ENCODE measurements at regions not wholly inside any gene's neighbourhood (a gene's known extent, or its start where the extent isn't known, plus 50 kb on each side); places are given as distances from the start of the nearest gene placed in this dataset.
A peak's percentile ranks its signal among the peaks of the same experiment; 100 is the strongest.
"Not testable (repeated sequence)": the region's sequence is repeated elsewhere in the genome, so short reads cannot be mapped to it uniquely, and the experiment has no call there.

DNA sequence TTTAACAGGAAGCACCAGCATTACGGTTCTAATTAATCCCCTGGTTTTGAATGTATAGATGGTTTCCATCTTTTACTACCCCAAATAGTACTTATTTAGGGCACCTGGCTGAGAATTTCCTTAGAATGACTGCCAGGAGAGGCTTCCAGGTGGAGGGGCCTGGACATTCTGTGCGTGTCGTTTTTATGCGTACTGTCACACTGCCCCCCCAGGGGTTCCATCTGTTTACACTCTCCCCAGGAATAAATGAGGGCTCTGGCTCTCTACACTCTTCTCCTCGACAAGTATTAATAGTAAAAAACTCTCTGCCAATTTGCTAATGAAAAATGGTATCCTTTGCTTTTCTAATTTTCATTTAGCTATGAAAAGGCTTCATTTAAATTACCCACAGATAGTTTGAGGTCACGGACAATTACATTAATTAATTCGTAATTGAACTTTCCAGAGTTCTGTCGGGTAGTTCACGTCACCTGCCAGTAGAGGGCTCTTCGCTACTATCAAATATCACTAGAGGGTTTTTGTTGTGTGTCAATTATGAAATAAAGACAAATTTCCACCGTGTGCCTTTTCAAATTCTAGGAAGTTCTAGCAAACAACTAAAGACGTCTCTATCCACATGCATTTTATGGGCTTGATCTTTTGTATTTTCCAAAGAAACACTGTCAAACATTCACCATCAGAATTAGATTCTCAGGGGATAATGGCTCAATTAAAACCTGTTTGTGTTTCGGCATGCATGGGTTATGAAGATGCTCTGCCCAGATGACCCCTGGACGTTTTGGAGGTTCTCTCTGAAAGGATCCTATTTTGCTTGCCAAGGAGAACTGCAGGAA is 88.8 kb upstream of the ASB18 start:
- peaks cover 6 to 17% of the 10 kb centered on the region in 2 donors for H3K27me3 Mint-ChIP-seq
- peaks cover 4 to 12% (median 5%) of the 10 kb centered on the region in 3 donors for H3K4me1 Mint-ChIP-seq
- CTCF ChIA-PET, result interaction anchor here (0.8 to 2.0 kb wide), 8 partner anchors 10 to 716 kb away, joined by 3 to 9 read pairs (median 4); partner anchors contain the start of gene ACKR3 (in 2 of the 2)
- Histone ChIP-seq H3K4me1 (ENCODE audit: control insufficient read depth in 1 of 2, extremely low read depth in 1 of 2, insufficient read depth in 2 of 2, low read length in 2 of 2) (no peaks in the 10 kb centered on the region), H3K9me3 (no peaks in the 10 kb centered on the region), H3K36me3 (ENCODE audit: control insufficient read depth in 2 of 2, extremely low read depth in 1 of 2, insufficient read depth in 1 of 2, low read length in 1 of 2) (no peaks in the 10 kb centered on the region), H3K4me3 (ENCODE audit: control insufficient read depth in 1 of 2, extremely low read depth in 1 of 2, low read length in 1 of 2) (no peak overlapping the region), H3K27me3 (replicated peaks in 1 of 2; ENCODE audit: control insufficient read depth in 2 of 2, extremely low read depth in 1 of 2, insufficient read depth in 2 of 2, low read length in 1 of 2) (peaks cover 0 to 29% of the 10 kb centered on the region in 2 experiments), H3K27ac (ENCODE audit: low read length) (no peak overlapping the region)
- POLR2A ChIA-PET, result no interaction called here
- no peak overlapping the region for H3K27ac Mint-ChIP-seq
- peak in 1 of 4 experiments; percentile 55 for ATAC-seq (replicated peaks in 1 of 4)
- H3K4me3 Mint-ChIP-seq, result no peak overlapping the region
- 17% methylated on average over 1 of the region's 14 CpGs for WGBS (ENCODE audit: insufficient coverage)
- no peaks in the 10 kb centered on the region for H3K36me3 Mint-ChIP-seq
- H3K9me3 Mint-ChIP-seq, result no peaks in the 10 kb centered on the region
- peak in 16 of 35 experiments; percentile 13 to 66 (median 25) for DNase-seq

DNA sequence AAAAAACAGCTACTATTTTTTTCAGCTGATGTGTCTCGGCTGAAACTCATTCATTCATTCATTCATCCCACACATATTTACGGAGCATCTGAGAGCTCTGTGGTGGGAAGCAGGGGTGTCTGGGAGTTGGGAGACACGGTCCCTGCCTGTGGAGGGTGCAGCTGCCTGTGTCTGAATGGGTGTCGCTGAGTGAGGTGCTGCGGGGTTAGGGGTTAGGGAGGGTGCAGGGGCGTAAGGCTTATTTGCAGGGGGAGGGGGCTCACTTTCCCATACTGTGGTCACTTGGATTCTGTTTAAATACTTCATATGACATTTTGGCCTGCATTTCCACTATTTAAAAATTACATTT is 89.4 kb upstream of the ASB18 start:
- Mint-ChIP-seq H3K4me1 (peaks cover 4 to 12% (median 5%) of the 10 kb centered on the region in 3 donors), H3K9me3 (no peaks in the 10 kb centered on the region), H3K36me3 (no peaks in the 10 kb centered on the region), H3K27ac (no peak overlapping the region), H3K27me3 (peaks cover 2 to 14% of the 10 kb centered on the region in 2 donors), H3K4me3 (no peak overlapping the region)
- POLR2A ChIA-PET, result no interaction called here
- CTCF ChIA-PET, result interaction anchor here (0.8 to 2.0 kb wide), 8 partner anchors 11 to 716 kb away, joined by 3 to 9 read pairs (median 4); partner anchors contain the start of gene ACKR3 (in 2 of the 2)
- Histone ChIP-seq H3K9me3 (no peaks in the 10 kb centered on the region), H3K27ac (ENCODE audit: low read length) (no peak overlapping the region), H3K27me3 (replicated peaks in 1 of 2; ENCODE audit: control insufficient read depth in 2 of 2, extremely low read depth in 1 of 2, insufficient read depth in 2 of 2, low read length in 1 of 2) (peaks cover 0 to 25% of the 10 kb centered on the region in 2 experiments), H3K4me1 (ENCODE audit: control insufficient read depth in 1 of 2, extremely low read depth in 1 of 2, insufficient read depth in 2 of 2, low read length in 2 of 2) (no peaks in the 10 kb centered on the region), H3K36me3 (ENCODE audit: control insufficient read depth in 2 of 2, extremely low read depth in 1 of 2, insufficient read depth in 1 of 2, low read length in 1 of 2) (no peaks in the 10 kb centered on the region), H3K4me3 (ENCODE audit: control insufficient read depth in 1 of 2, extremely low read depth in 1 of 2, low read length in 1 of 2) (no peak overlapping the region)
- no CpG with 5 or more reads among the region's 6 CpGs for WGBS (ENCODE audit: insufficient coverage)
- ATAC-seq (replicated peaks in 1 of 4), result no peak
- DNase-seq, result no peak

DNA sequence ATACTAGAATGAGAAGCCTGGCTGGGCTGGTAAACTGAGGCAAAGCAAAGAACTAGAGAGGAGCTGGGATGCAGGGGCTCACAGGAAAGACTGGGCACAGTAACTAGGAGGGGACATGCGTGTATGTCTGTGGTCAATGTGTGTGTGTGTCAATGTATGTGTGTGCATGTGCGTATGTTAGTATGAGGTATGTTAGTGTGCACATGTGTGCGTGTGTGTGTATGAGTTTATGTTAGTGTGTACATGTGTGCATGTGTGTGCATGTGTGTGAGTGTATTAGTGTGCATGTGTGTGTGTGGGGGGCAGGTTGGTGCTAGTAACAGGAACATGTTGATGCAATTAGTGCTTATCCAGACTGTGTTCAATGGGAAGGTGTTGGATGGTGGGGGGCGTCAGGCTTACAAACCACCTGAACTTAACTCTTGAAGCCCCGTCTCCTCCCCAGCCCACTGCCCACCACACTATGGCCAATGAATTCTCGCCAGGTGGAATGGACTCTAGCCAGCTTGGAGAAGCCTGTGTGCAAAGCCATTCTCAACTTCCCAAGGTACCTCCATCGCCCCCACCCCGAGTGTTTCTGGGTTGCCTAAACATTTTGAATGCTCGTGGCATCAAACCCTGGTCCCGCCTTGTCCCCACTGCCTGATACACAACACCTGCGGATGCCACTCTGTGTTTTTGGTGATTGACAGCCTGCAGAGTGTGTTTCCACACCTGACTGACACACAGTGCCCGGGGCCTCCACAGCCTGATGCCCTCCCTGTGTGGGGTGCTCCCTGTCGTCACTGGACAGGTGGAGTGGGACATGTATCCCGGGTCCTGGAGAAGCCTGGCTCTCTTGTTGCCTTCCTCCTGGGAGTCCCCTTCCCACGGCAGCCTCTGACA is 90.1 kb upstream of the ASB18 start:
- WGBS (ENCODE audit: insufficient coverage), result 81% methylated on average over 12 of the region's 15 CpGs
- no peak for ATAC-seq (replicated peaks in 1 of 4)
- H3K4me3 Mint-ChIP-seq, result no peak overlapping the region
- POLR2A ChIA-PET, result no interaction called here
- Histone ChIP-seq H3K9me3 (no peaks in the 10 kb centered on the region), H3K36me3 (ENCODE audit: control insufficient read depth in 2 of 2, extremely low read depth in 1 of 2, insufficient read depth in 1 of 2, low read length in 1 of 2) (no peaks in the 10 kb centered on the region), H3K4me3 (ENCODE audit: control insufficient read depth in 1 of 2, extremely low read depth in 1 of 2, low read length in 1 of 2) (no peak overlapping the region), H3K4me1 (ENCODE audit: control insufficient read depth in 1 of 2, extremely low read depth in 1 of 2, insufficient read depth in 2 of 2, low read length in 2 of 2) (peaks cover 0 to 2% of the 10 kb centered on the region in 2 experiments), H3K27me3 (replicated peaks in 1 of 2; ENCODE audit: control insufficient read depth in 2 of 2, extremely low read depth in 1 of 2, insufficient read depth in 2 of 2, low read length in 1 of 2) (peaks cover 0 to 19% of the 10 kb centered on the region in 2 experiments), H3K27ac (ENCODE audit: low read length) (no peak overlapping the region)
- H3K27ac Mint-ChIP-seq, result no peak overlapping the region
- CTCF ChIA-PET, result interaction anchor here (0.5 to 2.0 kb wide), 7 partner anchors 212 to 712 kb away, joined by 3 to 9 read pairs (median 5); partner anchors contain the start of gene ACKR3 (in 2 of the 2)
- peaks cover 2 to 14% of the 10 kb centered on the region in 2 donors for H3K27me3 Mint-ChIP-seq
- no peaks in the 10 kb centered on the region for H3K9me3 Mint-ChIP-seq
- H3K36me3 Mint-ChIP-seq, result no peaks in the 10 kb centered on the region
- peaks cover 7 to 15% (median 8%) of the 10 kb centered on the region in 3 donors for H3K4me1 Mint-ChIP-seq
- no peak for DNase-seq

DNA sequence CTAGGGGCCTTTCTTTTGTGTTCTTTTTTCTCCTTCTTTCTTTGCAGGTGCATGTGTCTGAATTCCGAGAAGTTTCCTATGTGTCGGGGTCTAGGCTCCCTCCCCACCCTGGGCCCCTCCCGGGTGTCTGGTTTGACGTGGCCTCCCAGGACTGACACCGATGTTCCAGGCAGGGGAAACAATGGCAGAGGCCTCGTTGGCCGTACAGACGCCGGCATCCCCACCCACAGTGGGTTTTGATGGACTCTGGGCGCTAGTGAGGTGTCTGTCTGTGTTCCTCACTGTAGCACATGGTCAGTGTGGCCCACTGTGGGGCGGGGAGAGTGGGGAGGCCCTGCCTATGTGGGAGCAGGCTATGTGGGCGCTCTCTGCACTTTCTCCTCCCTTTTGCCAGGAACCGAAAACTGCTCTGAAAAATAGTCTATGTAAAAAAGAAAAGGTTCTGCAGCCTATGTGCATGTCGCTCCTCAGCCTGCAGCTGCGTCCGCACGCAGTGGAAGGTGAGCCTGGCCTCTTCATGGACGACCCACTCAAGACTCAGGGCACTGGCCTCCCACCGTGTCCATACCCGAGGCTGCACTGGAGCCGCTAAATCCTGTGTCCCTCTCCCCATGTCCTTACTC is 90.9 kb upstream of the ASB18 start:
- peaks cover 15 to 22% (median 15%) of the 10 kb centered on the region in 3 donors for H3K4me1 Mint-ChIP-seq
- no peaks in the 10 kb centered on the region for H3K9me3 Mint-ChIP-seq
- Histone ChIP-seq H3K36me3 (ENCODE audit: control insufficient read depth in 2 of 2, extremely low read depth in 1 of 2, insufficient read depth in 1 of 2, low read length in 1 of 2) (no peaks in the 10 kb centered on the region), H3K27me3 (replicated peaks in 1 of 2; ENCODE audit: control insufficient read depth in 2 of 2, extremely low read depth in 1 of 2, insufficient read depth in 2 of 2, low read length in 1 of 2) (peaks cover 0 to 19% of the 10 kb centered on the region in 2 experiments), H3K9me3 (no peaks in the 10 kb centered on the region), H3K4me1 (ENCODE audit: control insufficient read depth in 1 of 2, extremely low read depth in 1 of 2, insufficient read depth in 2 of 2, low read length in 2 of 2) (peaks cover 0 to 7% of the 10 kb centered on the region in 2 experiments), H3K27ac (ENCODE audit: low read length) (no peak overlapping the region), H3K4me3 (ENCODE audit: control insufficient read depth in 1 of 2, extremely low read depth in 1 of 2, low read length in 1 of 2) (no peak overlapping the region)
- no peaks in the 10 kb centered on the region for H3K36me3 Mint-ChIP-seq
- ATAC-seq (replicated peaks in 1 of 4) (no peak), DNase-seq (no peak)
- H3K4me3 Mint-ChIP-seq, result no peak overlapping the region
- H3K27ac Mint-ChIP-seq, result no peak overlapping the region
- POLR2A ChIA-PET, result no interaction called here
- peaks cover 2 to 14% of the 10 kb centered on the region in 2 donors for H3K27me3 Mint-ChIP-seq
- CTCF ChIA-PET, result no interaction called here
- 89% methylated on average over 14 of the region's 21 CpGs for WGBS (ENCODE audit: insufficient coverage)

DNA sequence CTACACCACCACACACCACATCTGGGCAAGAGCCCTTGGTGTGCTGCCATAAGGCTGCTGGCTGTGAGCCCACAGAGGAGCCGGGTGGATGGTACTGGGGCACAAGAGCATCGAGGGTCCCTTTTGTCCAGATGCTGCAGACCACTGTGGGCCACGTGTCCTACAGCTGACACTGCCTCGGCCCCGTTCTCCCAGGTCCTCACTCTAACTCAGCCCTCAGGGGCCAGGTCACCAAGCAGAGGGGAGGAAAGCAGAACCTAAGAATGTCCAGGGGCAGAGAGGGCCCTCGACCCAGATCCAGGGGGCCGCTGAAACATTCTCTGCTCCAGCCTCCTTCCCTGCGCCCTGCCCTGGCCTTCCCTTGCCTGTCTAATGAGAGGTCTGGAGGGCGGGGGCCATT is 91.7 kb upstream of the ASB18 start:
- Mint-ChIP-seq H3K27me3 (peaks cover 2 to 13% of the 10 kb centered on the region in 2 donors), H3K4me3 (no peak overlapping the region), H3K9me3 (no peaks in the 10 kb centered on the region), H3K27ac (no peak overlapping the region), H3K36me3 (no peaks in the 10 kb centered on the region), H3K4me1 (peaks cover 15 to 25% (median 17%) of the 10 kb centered on the region in 3 donors)
- peaks cover 0 to 7% of the 10 kb centered on the region in 2 experiments for H3K4me1 ChIP-seq (ENCODE audit: control insufficient read depth in 1 of 2, extremely low read depth in 1 of 2, insufficient read depth in 2 of 2, low read length in 2 of 2)
- H3K4me3 ChIP-seq (ENCODE audit: control insufficient read depth in 1 of 2, extremely low read depth in 1 of 2, low read length in 1 of 2), result no peak overlapping the region
- WGBS (ENCODE audit: insufficient coverage), result no CpG with 5 or more reads among the region's 9 CpGs
- H3K9me3 ChIP-seq, result no peaks in the 10 kb centered on the region
- no peak for DNase-seq
- peaks cover 0 to 16% of the 10 kb centered on the region in 2 experiments for H3K27me3 ChIP-seq (replicated peaks in 1 of 2; ENCODE audit: control insufficient read depth in 2 of 2, extremely low read depth in 1 of 2, insufficient read depth in 2 of 2, low read length in 1 of 2)
- no peak overlapping the region for H3K27ac ChIP-seq (ENCODE audit: low read length)
- CTCF ChIA-PET, result interaction anchor here in 1 of 2 donors (0.6 kb wide), 1 partner anchor 125 kb away, joined by 3 read pairs; no protein-coding TSS in a partner anchor
- POLR2A ChIA-PET, result no interaction called here
- no peaks in the 10 kb centered on the region for H3K36me3 ChIP-seq (ENCODE audit: control insufficient read depth in 2 of 2, extremely low read depth in 1 of 2, insufficient read depth in 1 of 2, low read length in 1 of 2)
- no peak for ATAC-seq (replicated peaks in 1 of 4)

DNA sequence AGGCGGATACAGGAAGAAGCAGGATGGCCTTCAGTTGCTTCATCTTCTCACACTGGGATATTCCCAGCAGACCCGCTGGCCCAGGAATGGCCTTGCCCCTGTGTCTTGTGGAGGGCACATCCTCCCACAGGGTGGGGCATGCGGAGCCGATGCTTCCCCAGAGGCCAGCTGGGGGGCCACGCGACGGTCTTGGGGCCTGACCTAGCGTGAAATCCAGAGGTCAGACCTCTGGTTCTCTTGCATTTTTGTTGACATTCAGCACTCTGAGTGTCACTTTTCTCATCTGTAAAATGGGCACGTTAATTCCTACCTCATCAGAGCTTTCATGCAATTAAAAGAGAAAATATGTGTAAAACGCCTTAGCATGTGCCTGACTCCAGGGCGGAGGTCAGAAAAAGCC is 92.1 kb upstream of the ASB18 start:
- ATAC-seq (replicated peaks in 1 of 4); H3K27ac Mint-ChIP-seq; POLR2A ChIA-PET; H3K27ac ChIP-seq (ENCODE audit: low read length); H3K4me3 Mint-ChIP-seq; H3K4me3 ChIP-seq (ENCODE audit: control insufficient read depth in 1 of 2, extremely low read depth in 1 of 2, low read length in 1 of 2); H3K9me3 Mint-ChIP-seq; H3K36me3 Mint-ChIP-seq; H3K4me1 ChIP-seq (ENCODE audit: control insufficient read depth in 1 of 2, extremely low read depth in 1 of 2, insufficient read depth in 2 of 2, low read length in 2 of 2); H3K36me3 ChIP-seq (ENCODE audit: control insufficient read depth in 2 of 2, extremely low read depth in 1 of 2, insufficient read depth in 1 of 2, low read length in 1 of 2); DNase-seq; H3K9me3 ChIP-seq: not testable (repeated sequence)
- CTCF ChIA-PET, result interaction anchor here in 1 of 2 donors (0.6 kb wide), 1 partner anchor 124 kb away, joined by 3 read pairs; no protein-coding TSS in a partner anchor
- Mint-ChIP-seq H3K4me1 (peaks cover 15 to 29% (median 20%) of the 10 kb centered on the region in 3 donors), H3K27me3 (peaks cover 0 to 10% of the 10 kb centered on the region in 2 donors)
- H3K27me3 ChIP-seq (replicated peaks in 1 of 2; ENCODE audit: control insufficient read depth in 2 of 2, extremely low read depth in 1 of 2, insufficient read depth in 2 of 2, low read length in 1 of 2), result peaks cover 0 to 12% of the 10 kb centered on the region in 2 experiments
- WGBS (ENCODE audit: insufficient coverage), result 93% methylated on average over 3 of the region's 11 CpGs

All from T-cell (primary cell).